ENCODE measurements at regions not wholly inside any gene's neighbourhood (a gene's known extent, or its start where the extent isn't known, plus 50 kb on each side); places are given as distances from the start of the nearest gene placed in this dataset.

DNA sequence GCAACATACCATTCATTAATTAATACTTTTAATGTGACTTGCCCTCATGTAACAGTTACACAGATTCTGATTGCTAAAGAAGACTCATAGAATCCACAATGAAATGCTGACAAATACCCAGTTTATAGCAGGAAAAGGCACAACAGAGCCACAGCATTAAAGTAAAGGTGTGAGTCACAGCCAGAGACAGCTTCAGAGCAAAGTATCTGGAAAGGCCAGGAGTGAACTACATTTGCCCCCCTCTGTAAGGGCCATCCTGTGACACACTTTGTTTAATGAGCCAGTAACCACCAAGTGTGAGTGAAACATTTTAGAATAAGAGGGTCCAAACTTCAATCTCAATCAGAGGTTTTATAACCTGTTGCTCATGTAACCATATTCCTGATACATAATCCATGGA is 133.8 kb upstream of the TACR3 start:
- TF ChIP-seq, protein P1, sequence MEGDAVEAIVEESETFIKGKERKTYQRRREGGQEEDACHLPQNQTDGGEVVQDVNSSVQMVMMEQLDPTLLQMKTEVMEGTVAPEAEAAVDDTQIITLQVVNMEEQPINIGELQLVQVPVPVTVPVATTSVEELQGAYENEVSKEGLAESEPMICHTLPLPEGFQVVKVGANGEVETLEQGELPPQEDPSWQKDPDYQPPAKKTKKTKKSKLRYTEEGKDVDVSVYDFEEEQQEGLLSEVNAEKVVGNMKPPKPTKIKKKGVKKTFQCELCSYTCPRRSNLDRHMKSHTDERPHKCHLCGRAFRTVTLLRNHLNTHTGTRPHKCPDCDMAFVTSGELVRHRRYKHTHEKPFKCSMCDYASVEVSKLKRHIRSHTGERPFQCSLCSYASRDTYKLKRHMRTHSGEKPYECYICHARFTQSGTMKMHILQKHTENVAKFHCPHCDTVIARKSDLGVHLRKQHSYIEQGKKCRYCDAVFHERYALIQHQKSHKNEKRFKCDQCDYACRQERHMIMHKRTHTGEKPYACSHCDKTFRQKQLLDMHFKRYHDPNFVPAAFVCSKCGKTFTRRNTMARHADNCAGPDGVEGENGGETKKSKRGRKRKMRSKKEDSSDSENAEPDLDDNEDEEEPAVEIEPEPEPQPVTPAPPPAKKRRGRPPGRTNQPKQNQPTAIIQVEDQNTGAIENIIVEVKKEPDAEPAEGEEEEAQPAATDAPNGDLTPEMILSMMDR (optimal IDR thresholded peaks at IDR 0.05 in 1 of 3, IDR thresholded peaks at IDR 0.05 in 1 of 3, conservative IDR thresholded peaks at IDR 0.05 in 1 of 3; ENCODE audit: extremely low read depth in 1 of 3, insufficient read depth in 2 of 3, low read length in 3 of 3): no peak
- TF ChIP-seq EZH2 (IDR thresholded peaks at IDR 0.05; ENCODE audit: low read length): no peak
